ENCODE measurements at regions not wholly inside any gene's neighbourhood (a gene's known extent, or its start where the extent isn't known, plus 50 kb on each side); places are given as distances from the start of the nearest gene placed in this dataset.

GRCh38 chr12:27158297-27158696 is 75.9 kb upstream of the C12orf71 start:
- DNase-seq, result no peak
- no peak overlapping the region for H2AFZ ChIP-seq (ENCODE audit: low read depth, low read length)
- no peak overlapping the region for H3K23ac ChIP-seq (ENCODE audit: low read length in 2 of 2)
- no peak overlapping the region for H2BK15ac ChIP-seq (ENCODE audit: low read depth, poor library complexity, severe bottlenecking)
- H3K9me3 ChIP-seq (ENCODE audit: control insufficient read depth, low read length), result no peaks in the 10 kb centered on the region
- peaks cover 5% of the 10 kb centered on the region for H3K4me1 ChIP-seq (ENCODE audit: control insufficient read depth, insufficient read depth, low read depth, low read length)
- no peak overlapping the region for H3K4me2 ChIP-seq (ENCODE audit: low read length, poor library complexity, severe bottlenecking)
- no peak overlapping the region for H3K14ac ChIP-seq (ENCODE audit: low read length in 2 of 2)
- no peak overlapping the region for H2BK5ac ChIP-seq (ENCODE audit: low read depth, low read length, poor library complexity, severe bottlenecking)
- H3K4ac ChIP-seq (ENCODE audit: low read depth in 1 of 2, low read length in 2 of 2), result no peak overlapping the region
- no peaks in the 10 kb centered on the region for H3K79me1 ChIP-seq (replicated peaks; ENCODE audit: low read length, poor library complexity, severe bottlenecking)
- no peaks in the 10 kb centered on the region for H3K27me3 ChIP-seq (ENCODE audit: control insufficient read depth in 1 of 2, insufficient read depth in 1 of 2, low read length in 2 of 2)
- H4K91ac ChIP-seq (ENCODE audit: low read length), result no peak overlapping the region
- no peak overlapping the region for H3K18ac ChIP-seq (ENCODE audit: low read depth in 1 of 2, low read length in 2 of 2)
- H3K27ac ChIP-seq (ENCODE audit: low read length, poor library complexity, severe bottlenecking), result no peak overlapping the region
- no peak overlapping the region for H2AK5ac ChIP-seq (ENCODE audit: low read length, severe bottlenecking)
- 87% methylated on average over 6 of the region's 6 CpGs for WGBS
- H2BK12ac ChIP-seq (ENCODE audit: low read length in 2 of 2), result no peak overlapping the region
- H3K9ac ChIP-seq (ENCODE audit: low read length), result no peak overlapping the region
- H3K4me3 ChIP-seq (ENCODE audit: insufficient read depth in 1 of 2, low read depth in 1 of 2, low read length in 2 of 2), result no peak overlapping the region
- H3K36me3 ChIP-seq (ENCODE audit: control insufficient read depth in 1 of 2, insufficient read depth in 2 of 2, low read depth in 1 of 2, low read length in 2 of 2), result no peaks in the 10 kb centered on the region
- H2BK120ac ChIP-seq (ENCODE audit: low read depth, low read length), result no peak overlapping the region
- H4K8ac ChIP-seq (ENCODE audit: low read length), result no peak overlapping the region

- no peaks in the 10 kb centered on the region for H3K9me3 ChIP-seq (ENCODE audit: control insufficient read depth, low read length)
- no peak overlapping the region for H2BK12ac ChIP-seq (ENCODE audit: low read length in 2 of 2)
- no peak overlapping the region for H3K4me3 ChIP-seq (ENCODE audit: insufficient read depth in 1 of 2, low read depth in 1 of 2, low read length in 2 of 2)
- H4K8ac ChIP-seq (ENCODE audit: low read length), result no peak overlapping the region
- H3K4ac ChIP-seq (ENCODE audit: low read depth in 1 of 2, low read length in 2 of 2), result no peak overlapping the region
- no peak overlapping the region for H2BK5ac ChIP-seq (ENCODE audit: low read depth, low read length, poor library complexity, severe bottlenecking)
- no peaks in the 10 kb centered on the region for H3K27me3 ChIP-seq (ENCODE audit: control insufficient read depth in 1 of 2, insufficient read depth in 1 of 2, low read length in 2 of 2)
- H4K91ac ChIP-seq (ENCODE audit: low read length), result no peak overlapping the region
- no peak overlapping the region for H2AFZ ChIP-seq (ENCODE audit: low read depth, low read length)
- no peak overlapping the region for H3K18ac ChIP-seq (ENCODE audit: low read depth in 1 of 2, low read length in 2 of 2)
- H3K79me1 ChIP-seq (replicated peaks; ENCODE audit: low read length, poor library complexity, severe bottlenecking), result no peaks in the 10 kb centered on the region
- H3K27ac ChIP-seq (ENCODE audit: low read length, poor library complexity, severe bottlenecking), result no peak overlapping the region
- no peaks in the 10 kb centered on the region for H3K36me3 ChIP-seq (ENCODE audit: control insufficient read depth in 1 of 2, insufficient read depth in 2 of 2, low read depth in 1 of 2, low read length in 2 of 2)
- no peak overlapping the region for H3K14ac ChIP-seq (ENCODE audit: low read length in 2 of 2)
- no peak overlapping the region for H3K4me2 ChIP-seq (ENCODE audit: low read length, poor library complexity, severe bottlenecking)
- 75% methylated on average over 8 of the region's 8 CpGs for WGBS
- H2AK5ac ChIP-seq (ENCODE audit: low read length, severe bottlenecking), result no peak overlapping the region
- no peak overlapping the region for H2BK120ac ChIP-seq (ENCODE audit: low read depth, low read length)
- DNase-seq, result no peak
- no peak overlapping the region for H3K9ac ChIP-seq (ENCODE audit: low read length)
- H3K23ac ChIP-seq (ENCODE audit: low read length in 2 of 2), result no peak overlapping the region
- no peak overlapping the region for H2BK15ac ChIP-seq (ENCODE audit: low read depth, poor library complexity, severe bottlenecking)
- peaks cover 6% of the 10 kb centered on the region for H3K4me1 ChIP-seq (ENCODE audit: control insufficient read depth, insufficient read depth, low read depth, low read length)
Measured at GRCh38 chr12:27161458-27162228, 79.3 kb upstream of the C12orf71 start.

GRCh38 chr12:27162229-27162537 is 79.8 kb upstream of the C12orf71 start:
- no peaks in the 10 kb centered on the region for H3K79me1 ChIP-seq (replicated peaks; ENCODE audit: low read length, poor library complexity, severe bottlenecking)

GRCh38 chr12:27163048-27163715 is 80.8 kb upstream of the C12orf71 start:
- Histone ChIP-seq H3K18ac (ENCODE audit: low read depth in 1 of 2, low read length in 2 of 2) (no peak overlapping the region), H3K4me1 (ENCODE audit: control insufficient read depth, insufficient read depth, low read depth, low read length) (peaks cover 6% of the 10 kb centered on the region), H2BK120ac (ENCODE audit: low read depth, low read length) (no peak overlapping the region), H2BK12ac (ENCODE audit: low read length in 2 of 2) (no peak overlapping the region), H3K4me3 (ENCODE audit: insufficient read depth in 1 of 2, low read depth in 1 of 2, low read length in 2 of 2) (no peak overlapping the region), H3K27me3 (ENCODE audit: control insufficient read depth in 1 of 2, insufficient read depth in 1 of 2, low read length in 2 of 2) (no peaks in the 10 kb centered on the region), H2AFZ (ENCODE audit: low read depth, low read length) (no peak overlapping the region), H2BK15ac (ENCODE audit: low read depth, poor library complexity, severe bottlenecking) (no peak overlapping the region), H3K4me2 (ENCODE audit: low read length, poor library complexity, severe bottlenecking) (no peak overlapping the region), H3K9me3 (ENCODE audit: control insufficient read depth, low read length) (no peaks in the 10 kb centered on the region), H3K27ac (ENCODE audit: low read length, poor library complexity, severe bottlenecking) (no peak overlapping the region), H4K8ac (ENCODE audit: low read length) (no peak overlapping the region), H3K79me1 (replicated peaks; ENCODE audit: low read length, poor library complexity, severe bottlenecking) (no peaks in the 10 kb centered on the region), H3K9ac (ENCODE audit: low read length) (no peak overlapping the region), H4K91ac (ENCODE audit: low read length) (no peak overlapping the region), H3K4ac (ENCODE audit: low read depth in 1 of 2, low read length in 2 of 2) (no peak overlapping the region), H3K36me3 (ENCODE audit: control insufficient read depth in 1 of 2, insufficient read depth in 2 of 2, low read depth in 1 of 2, low read length in 2 of 2) (no peaks in the 10 kb centered on the region), H3K14ac (ENCODE audit: low read length in 2 of 2) (no peak overlapping the region), H3K23ac (ENCODE audit: low read length in 2 of 2) (no peak overlapping the region), H2BK5ac (ENCODE audit: low read depth, low read length, poor library complexity, severe bottlenecking) (no peak overlapping the region), H2AK5ac (ENCODE audit: low read length, severe bottlenecking) (no peak overlapping the region)
- DNase-seq, result no peak
- WGBS, result 51% methylated on average over 3 of the region's 3 CpGs

More at GRCh38 chr12:27162229-27162537, 79.8 kb upstream of the C12orf71 start:
- peaks cover 6% of the 10 kb centered on the region for H3K4me1 ChIP-seq (ENCODE audit: control insufficient read depth, insufficient read depth, low read depth, low read length)
- H3K14ac ChIP-seq (ENCODE audit: low read length in 2 of 2), result no peak overlapping the region
- H2AK5ac ChIP-seq (ENCODE audit: low read length, severe bottlenecking), result no peak overlapping the region
- no peak overlapping the region for H3K4me2 ChIP-seq (ENCODE audit: low read length, poor library complexity, severe bottlenecking)
- H3K27ac ChIP-seq (ENCODE audit: low read length, poor library complexity, severe bottlenecking), result no peak overlapping the region
- no peaks in the 10 kb centered on the region for H3K36me3 ChIP-seq (ENCODE audit: control insufficient read depth in 1 of 2, insufficient read depth in 2 of 2, low read depth in 1 of 2, low read length in 2 of 2)
- H3K23ac ChIP-seq (ENCODE audit: low read length in 2 of 2), result no peak overlapping the region
- no peak overlapping the region for H2BK120ac ChIP-seq (ENCODE audit: low read depth, low read length)
- no peak overlapping the region for H4K91ac ChIP-seq (ENCODE audit: low read length)
- H3K9ac ChIP-seq (ENCODE audit: low read length), result no peak overlapping the region
- no peak overlapping the region for H2BK5ac ChIP-seq (ENCODE audit: low read depth, low read length, poor library complexity, severe bottlenecking)
- no peak overlapping the region for H2BK15ac ChIP-seq (ENCODE audit: low read depth, poor library complexity, severe bottlenecking)
- no peak overlapping the region for H2BK12ac ChIP-seq (ENCODE audit: low read length in 2 of 2)
- no peak overlapping the region for H3K18ac ChIP-seq (ENCODE audit: low read depth in 1 of 2, low read length in 2 of 2)
- H4K8ac ChIP-seq (ENCODE audit: low read length), result no peak overlapping the region
- DNase-seq, result no peak
- H2AFZ ChIP-seq (ENCODE audit: low read depth, low read length), result no peak overlapping the region
- H3K27me3 ChIP-seq (ENCODE audit: control insufficient read depth in 1 of 2, insufficient read depth in 1 of 2, low read length in 2 of 2), result no peaks in the 10 kb centered on the region
- no peak overlapping the region for H3K4me3 ChIP-seq (ENCODE audit: insufficient read depth in 1 of 2, low read depth in 1 of 2, low read length in 2 of 2)
- no peaks in the 10 kb centered on the region for H3K9me3 ChIP-seq (ENCODE audit: control insufficient read depth, low read length)
- no peak overlapping the region for H3K4ac ChIP-seq (ENCODE audit: low read depth in 1 of 2, low read length in 2 of 2)

All from mesenchymal stem cell (in vitro differentiated cells and primary cell).